Muscle of back (tissue), 3 donors: ENCODE measurements at regions not wholly inside any gene's neighbourhood (a gene's known extent, or its start where the extent isn't known, plus 50 kb on each side); places are given as distances from the start of the nearest gene placed in this dataset.

Source experiments
- DNase-seq, 3 donors: peaks; one replicate each; pipeline versions ENCODE4 v3.0.0 to v3.0.0-alpha.2; 2013

GRCh38 chr2:447902-448665 lies 160.2 kb upstream of the ALKAL2 start:
- DNase-seq = no peak

GRCh38 chr2:446963-447530 lies 159.2 kb upstream of the ALKAL2 start:
- no peak for DNase-seq

GRCh38 chr2:446303-446874 lies 158.5 kb upstream of the ALKAL2 start:
- DNase-seq = peak in 1 of 3 donors; percentile 14

GRCh38 chr2:445896-446295 lies 158.0 kb upstream of the ALKAL2 start:
- no peak for DNase-seq

- no peak for DNase-seq
These were observed 157.3 kb upstream of the ALKAL2 start for GRCh38 chr2:444937-445884.

GRCh38 chr2:443741-444140 lies 155.8 kb upstream of the ALKAL2 start:
- DNase-seq = no peak

GRCh38 chr2:443216-443615 lies 155.3 kb upstream of the ALKAL2 start:
- DNase-seq = no peak

GRCh38 chr2:441258-442022 lies 153.5 kb upstream of the ALKAL2 start:
- DNase-seq = no peak

GRCh38 chr2:440403-440740 lies 152.5 kb upstream of the ALKAL2 start:
- no peak for DNase-seq

GRCh38 chr2:439556-440402 lies 151.9 kb upstream of the ALKAL2 start:
- DNase-seq = no peak

GRCh38 chr2:439077-439476 lies 151.2 kb upstream of the ALKAL2 start:
- no peak for DNase-seq

GRCh38 chr2:437756-438393 lies 150.0 kb upstream of the ALKAL2 start:
- peak in 2 of 3 donors; percentile 23 to 24 for DNase-seq

- DNase-seq = no peak
These were observed 149.3 kb upstream of the ALKAL2 start for GRCh38 chr2:437180-437579.

GRCh38 chr2:436205-436604 lies 148.3 kb upstream of the ALKAL2 start:
- no peak for DNase-seq

GRCh38 chr2:434625-435024 lies 146.7 kb upstream of the ALKAL2 start:
- DNase-seq = no peak

GRCh38 chr2:433216-433615 lies 145.3 kb upstream of the ALKAL2 start:
- DNase-seq = no peak

- DNase-seq = no peak
These were observed 142.6 kb upstream of the ALKAL2 start for GRCh38 chr2:430291-431040.

GRCh38 chr2:429575-430254 lies 141.8 kb upstream of the ALKAL2 start:
- DNase-seq = no peak

- DNase-seq = no peak
These were observed 141.3 kb upstream of the ALKAL2 start for GRCh38 chr2:429142-429541.
